ENCODE measurements at regions not wholly inside any gene's neighbourhood (a gene's known extent, or its start where the extent isn't known, plus 50 kb on each side); places are given as distances from the start of the nearest gene placed in this dataset.

- Histone ChIP-seq H3K4me3 (ENCODE audit: low read length) (no peak overlapping the region), H3K4me1 (ENCODE audit: control insufficient read depth, insufficient read depth, low read length) (no peaks in the 10 kb centered on the region), H3K27ac (ENCODE audit: low read length) (no peak overlapping the region), H3K9me3 (ENCODE audit: control insufficient read depth, low read depth, low read length) (no peaks in the 10 kb centered on the region), H3K27me3 (ENCODE audit: control insufficient read depth, insufficient read depth, low read length) (no peaks in the 10 kb centered on the region), H3K36me3 (ENCODE audit: control insufficient read depth, insufficient read depth, low read length) (no peaks in the 10 kb centered on the region)
- 60% methylated on average over 1 of the region's 1 CpG for WGBS (ENCODE audit: insufficient coverage, low lambda C conversion rate)
- DNase-seq, result no peak
Observed at GRCh38 chr2:184272056-184272455, 326.3 kb upstream of the ZNF804A start.

- no peak overlapping the region for H3K27ac ChIP-seq (ENCODE audit: low read length)
- no peaks in the 10 kb centered on the region for H3K4me1 ChIP-seq (ENCODE audit: control insufficient read depth, insufficient read depth, low read length)
- H3K36me3 ChIP-seq (ENCODE audit: control insufficient read depth, insufficient read depth, low read length), result no peaks in the 10 kb centered on the region
- DNase-seq, result no peak
- H3K4me3 ChIP-seq (ENCODE audit: low read length), result no peak overlapping the region
- H3K9me3 ChIP-seq (ENCODE audit: control insufficient read depth, low read depth, low read length), result no peaks in the 10 kb centered on the region
- 63% methylated on average over 1 of the region's 2 CpGs for WGBS (ENCODE audit: insufficient coverage, low lambda C conversion rate)
- no peaks in the 10 kb centered on the region for H3K27me3 ChIP-seq (ENCODE audit: control insufficient read depth, insufficient read depth, low read length)
Observed at GRCh38 chr2:184294831-184295230, 303.5 kb upstream of the ZNF804A start.

- no peak overlapping the region for H3K4me3 ChIP-seq (ENCODE audit: low read length)
- H3K4me1 ChIP-seq (ENCODE audit: control insufficient read depth, insufficient read depth, low read length), result no peaks in the 10 kb centered on the region
- no peak for DNase-seq
- H3K27ac ChIP-seq (ENCODE audit: low read length), result no peak overlapping the region
- H3K27me3 ChIP-seq (ENCODE audit: control insufficient read depth, insufficient read depth, low read length), result no peaks in the 10 kb centered on the region
- no peaks in the 10 kb centered on the region for H3K36me3 ChIP-seq (ENCODE audit: control insufficient read depth, insufficient read depth, low read length)
- H3K9me3 ChIP-seq (ENCODE audit: control insufficient read depth, low read depth, low read length), result no peaks in the 10 kb centered on the region
- 90% methylated on average over 2 of the region's 2 CpGs for WGBS (ENCODE audit: insufficient coverage, low lambda C conversion rate)
Observed at GRCh38 chr2:184297085-184297484, 301.2 kb upstream of the ZNF804A start.

- Histone ChIP-seq H3K4me3 (ENCODE audit: low read length) (no peak overlapping the region), H3K9me3 (ENCODE audit: control insufficient read depth, low read depth, low read length) (no peaks in the 10 kb centered on the region), H3K36me3 (ENCODE audit: control insufficient read depth, insufficient read depth, low read length) (no peaks in the 10 kb centered on the region), H3K27ac (ENCODE audit: low read length) (no peak overlapping the region), H3K27me3 (ENCODE audit: control insufficient read depth, insufficient read depth, low read length) (no peaks in the 10 kb centered on the region), H3K4me1 (ENCODE audit: control insufficient read depth, insufficient read depth, low read length) (no peaks in the 10 kb centered on the region)
- DNase-seq, result no peak
Observed at GRCh38 chr2:184302506-184302905, 295.8 kb upstream of the ZNF804A start.

- Histone ChIP-seq H3K4me3 (ENCODE audit: low read length) (no peak overlapping the region), H3K27me3 (ENCODE audit: control insufficient read depth, insufficient read depth, low read length) (no peaks in the 10 kb centered on the region), H3K27ac (ENCODE audit: low read length) (no peak overlapping the region), H3K4me1 (ENCODE audit: control insufficient read depth, insufficient read depth, low read length) (no peaks in the 10 kb centered on the region), H3K36me3 (ENCODE audit: control insufficient read depth, insufficient read depth, low read length) (no peaks in the 10 kb centered on the region), H3K9me3 (ENCODE audit: control insufficient read depth, low read depth, low read length) (no peaks in the 10 kb centered on the region)
- DNase-seq, result no peak
Observed at GRCh38 chr2:184304006-184304405, 294.3 kb upstream of the ZNF804A start.

GRCh38 chr2:184305105-184305504, 293.2 kb upstream of the ZNF804A start:
- H3K4me1 ChIP-seq (ENCODE audit: control insufficient read depth, insufficient read depth, low read length), result no peaks in the 10 kb centered on the region
- H3K9me3 ChIP-seq (ENCODE audit: control insufficient read depth, low read depth, low read length), result no peaks in the 10 kb centered on the region
- H3K4me3 ChIP-seq (ENCODE audit: low read length), result no peak overlapping the region
- no peak overlapping the region for H3K27ac ChIP-seq (ENCODE audit: low read length)
- H3K27me3 ChIP-seq (ENCODE audit: control insufficient read depth, insufficient read depth, low read length), result no peaks in the 10 kb centered on the region
- WGBS (ENCODE audit: insufficient coverage, low lambda C conversion rate), result 91% methylated on average over 4 of the region's 4 CpGs
- no peaks in the 10 kb centered on the region for H3K36me3 ChIP-seq (ENCODE audit: control insufficient read depth, insufficient read depth, low read length)
- DNase-seq, result no peak

GRCh38 chr2:184308706-184309105, 289.6 kb upstream of the ZNF804A start:
- DNase-seq, result no peak
- H3K9me3 ChIP-seq (ENCODE audit: control insufficient read depth, low read depth, low read length), result no peaks in the 10 kb centered on the region
- no peaks in the 10 kb centered on the region for H3K36me3 ChIP-seq (ENCODE audit: control insufficient read depth, insufficient read depth, low read length)
- H3K4me3 ChIP-seq (ENCODE audit: low read length), result no peak overlapping the region
- WGBS (ENCODE audit: insufficient coverage, low lambda C conversion rate), result 83% methylated on average over 1 of the region's 1 CpG
- no peak overlapping the region for H3K27ac ChIP-seq (ENCODE audit: low read length)
- no peaks in the 10 kb centered on the region for H3K4me1 ChIP-seq (ENCODE audit: control insufficient read depth, insufficient read depth, low read length)
- no peaks in the 10 kb centered on the region for H3K27me3 ChIP-seq (ENCODE audit: control insufficient read depth, insufficient read depth, low read length)

- Histone ChIP-seq H3K27me3 (ENCODE audit: control insufficient read depth, insufficient read depth, low read length) (no peaks in the 10 kb centered on the region), H3K36me3 (ENCODE audit: control insufficient read depth, insufficient read depth, low read length) (no peaks in the 10 kb centered on the region), H3K4me3 (ENCODE audit: low read length) (no peak overlapping the region), H3K9me3 (ENCODE audit: control insufficient read depth, low read depth, low read length) (no peaks in the 10 kb centered on the region), H3K27ac (ENCODE audit: low read length) (no peak overlapping the region), H3K4me1 (ENCODE audit: control insufficient read depth, insufficient read depth, low read length) (no peaks in the 10 kb centered on the region)
- WGBS (ENCODE audit: insufficient coverage, low lambda C conversion rate), result 92% methylated on average over 3 of the region's 7 CpGs
- no peak for DNase-seq
Observed at GRCh38 chr2:184312970-184313369, 285.4 kb upstream of the ZNF804A start.

GRCh38 chr2:184314829-184315228, 283.5 kb upstream of the ZNF804A start:
- no peaks in the 10 kb centered on the region for H3K9me3 ChIP-seq (ENCODE audit: control insufficient read depth, low read depth, low read length)
- no peak for DNase-seq
- no peaks in the 10 kb centered on the region for H3K27me3 ChIP-seq (ENCODE audit: control insufficient read depth, insufficient read depth, low read length)
- H3K27ac ChIP-seq (ENCODE audit: low read length), result no peak overlapping the region
- H3K4me1 ChIP-seq (ENCODE audit: control insufficient read depth, insufficient read depth, low read length), result no peaks in the 10 kb centered on the region
- no CpG with 5 or more reads among the region's 2 CpGs for WGBS (ENCODE audit: insufficient coverage, low lambda C conversion rate)
- H3K4me3 ChIP-seq (ENCODE audit: low read length), result no peak overlapping the region
- H3K36me3 ChIP-seq (ENCODE audit: control insufficient read depth, insufficient read depth, low read length), result no peaks in the 10 kb centered on the region

GRCh38 chr2:184316921-184317320, 281.4 kb upstream of the ZNF804A start:
- Histone ChIP-seq H3K27me3 (ENCODE audit: control insufficient read depth, insufficient read depth, low read length) (no peaks in the 10 kb centered on the region), H3K4me3 (ENCODE audit: low read length) (no peak overlapping the region), H3K9me3 (ENCODE audit: control insufficient read depth, low read depth, low read length) (no peaks in the 10 kb centered on the region), H3K4me1 (ENCODE audit: control insufficient read depth, insufficient read depth, low read length) (no peaks in the 10 kb centered on the region), H3K27ac (ENCODE audit: low read length) (no peak overlapping the region), H3K36me3 (ENCODE audit: control insufficient read depth, insufficient read depth, low read length) (no peaks in the 10 kb centered on the region)
- no peak for DNase-seq
- WGBS (ENCODE audit: insufficient coverage, low lambda C conversion rate), result 100% methylated on average over 1 of the region's 2 CpGs

- Histone ChIP-seq H3K4me1 (ENCODE audit: control insufficient read depth, insufficient read depth, low read length) (no peaks in the 10 kb centered on the region), H3K36me3 (ENCODE audit: control insufficient read depth, insufficient read depth, low read length) (no peaks in the 10 kb centered on the region), H3K27ac (ENCODE audit: low read length) (no peak overlapping the region), H3K9me3 (ENCODE audit: control insufficient read depth, low read depth, low read length) (no peaks in the 10 kb centered on the region), H3K4me3 (ENCODE audit: low read length) (no peak overlapping the region), H3K27me3 (ENCODE audit: control insufficient read depth, insufficient read depth, low read length) (no peaks in the 10 kb centered on the region)
- 14% methylated on average over 1 of the region's 3 CpGs for WGBS (ENCODE audit: insufficient coverage, low lambda C conversion rate)
- DNase-seq, result no peak
Observed at GRCh38 chr2:184322615-184323014, 275.7 kb upstream of the ZNF804A start.

All from large intestine (tissue), 3 donors.